Upper lobe of left lung (tissue), 6 donors: ENCODE measurements at regions not wholly inside any gene's neighbourhood (a gene's known extent, or its start where the extent isn't known, plus 50 kb on each side); places are given as distances from the start of the nearest gene placed in this dataset.

Experiments
- ATAC-seq, 2 donors: fragments of 200-7000 bp; cut with Tn5 transposase; one replicate each; pipeline ENCODE4 v1.9.1; 2022; ENCODE audit warnings: mild to moderate bottlenecking in 2 of 2, moderate library complexity in 2 of 2; ENCODE audit not compliant: low FRiP score in 2 of 2
- DNase-seq, 2 donors: peaks; one replicate each; pipeline ENCODE4 v3.0.0-alpha.2; 2019 to 2020
- H3K27ac ChIP-seq, 4 donors: fragments of 200-600 bp; sonication (generic); one replicate each; pipeline ENCODE4 v1.5.1; 2016 to 2019
- H3K27me3 ChIP-seq, 4 donors: fragments of 200-600 bp; sonication (generic); one replicate each; pipeline ENCODE4 v1.5.1; 2017 to 2019
- H3K36me3 ChIP-seq, 4 donors: fragments of 200-600 bp; sonication (generic); one replicate each; pipeline ENCODE4 v1.5.1; 2016 to 2019
- H3K4me1 ChIP-seq, 4 donors: fragments of 200-600 bp; sonication (generic); one replicate each; pipeline ENCODE4 v1.5.1; 2018 to 2019
- H3K4me3 ChIP-seq, 4 donors: fragments of 200-600 bp; sonication (generic); one replicate each; pipeline ENCODE4 v1.5.1; 2017 to 2019; ENCODE audit warnings: mild to moderate bottlenecking in 2 of 4, moderate library complexity in 1 of 4
- H3K9me3 ChIP-seq, 4 donors: fragments of 200-600 bp; sonication (generic); one replicate each; pipeline ENCODE4 v1.5.1; 2018 to 2019
- CTCF ChIP-seq, 6 experiments: fragments of 450-650 bp in 4 of 6; fragments of 200-600 bp in 2 of 6; sonication (generic) in 2 of 6; IDR thresholded peaks; one replicate each; pipeline ENCODE4 v1.5.1; 2016 to 2019; ENCODE audit warnings: antibody characterized with exemption in 6 of 6
- EP300 ChIP-seq, 4 donors: sonication (generic); formaldehyde crosslinking; IDR thresholded peaks; one replicate each; pipeline ENCODE4 v1.5.1; 2017; ENCODE audit warnings: antibody characterized with exemption in 4 of 4, control low read depth in 2 of 4
- POLR2A ChIP-seq, 4 donors: fragments of 450-650 bp; IDR thresholded peaks; one replicate each; pipeline ENCODE4 v1.5.1; 2016 to 2017; ENCODE audit warnings: antibody characterized with exemption in 4 of 4, mild to moderate bottlenecking in 2 of 4
- POLR2AphosphoS5 ChIP-seq, 2 donors: sonication (generic); formaldehyde crosslinking; IDR thresholded peaks; one replicate each; pipeline ENCODE4 v1.5.1; 2017; ENCODE audit warnings: antibody characterized with exemption in 2 of 2
- WGBS, 2 donors: methylation state at CpG; one replicate each; pipeline ENCODE4 v1.1.5; 2017 to 2018; 5-methylcytosine and 5-hydroxymethylcytosine counted together
- donor health status: DM: no; HTN: no; CAD: no; lungs with moderate emphysema.
- donor health status: DM: no; HTN: yes; CAD: no; lungs with severe emphysema.

- Histone ChIP-seq H3K4me3 (no peak overlapping the region), H3K27ac (no peak overlapping the region), H3K4me1 (no peaks in the 10 kb centered on the region), H3K27me3 (no peaks in the 10 kb centered on the region), H3K9me3 (no peaks in the 10 kb centered on the region), H3K36me3 (no peaks in the 10 kb centered on the region)
- TF ChIP-seq POLR2A (IDR thresholded peaks at IDR 0.05) (no peak), EP300 (IDR thresholded peaks at IDR 0.05) (no peak), POLR2AphosphoS5 (IDR thresholded peaks at IDR 0.05) (no peak), CTCF (IDR thresholded peaks at IDR 0.05) (no peak)
- no peak for ATAC-seq
- WGBS, 2 donors, result 81 to 86% methylated on average over 3 to 5 of the region's 5 CpGs
- DNase-seq, result no peak
Measured at GRCh38 chr2:235219048-235219447, 267.2 kb downstream of the SH3BP4 start.

- whole genome bisulfite sequencing, 2 donors, result 89 to 95% methylated on average over 6 of the region's 6 CpGs
- DNase-seq, result no peak
- Histone ChIP-seq H3K27me3 (no peaks in the 10 kb centered on the region), H3K4me3 (no peak overlapping the region), H3K36me3 (no peaks in the 10 kb centered on the region), H3K4me1 (no peaks in the 10 kb centered on the region), H3K27ac (no peak overlapping the region), H3K9me3 (no peaks in the 10 kb centered on the region)
- peak in 1 of 2 donors; percentile 9 for ATAC-seq
- TF ChIP-seq POLR2AphosphoS5 (IDR thresholded peaks at IDR 0.05), result no peak
- TF ChIP-seq POLR2A (IDR thresholded peaks at IDR 0.05), result no peak
- no peak for TF ChIP-seq EP300 (IDR thresholded peaks at IDR 0.05)
- TF ChIP-seq CTCF (IDR thresholded peaks at IDR 0.05), result no peak
Measured at GRCh38 chr2:235220331-235220730, 268.5 kb downstream of the SH3BP4 start.

GRCh38 chr2:235223011-235223410 is 270.8 kb upstream of the AGAP1 start:
- H3K27ac ChIP-seq, result no peak overlapping the region
- no peaks in the 10 kb centered on the region for H3K36me3 ChIP-seq
- no peaks in the 10 kb centered on the region for H3K27me3 ChIP-seq
- H3K4me3 ChIP-seq, result no peak overlapping the region
- no peaks in the 10 kb centered on the region for H3K4me1 ChIP-seq
- ATAC-seq (no peak), DNase-seq (no peak)
- no peaks in the 10 kb centered on the region for H3K9me3 ChIP-seq
- TF ChIP-seq POLR2AphosphoS5 (IDR thresholded peaks at IDR 0.05) (no peak), POLR2A (IDR thresholded peaks at IDR 0.05) (no peak), EP300 (IDR thresholded peaks at IDR 0.05) (no peak), CTCF (IDR thresholded peaks at IDR 0.05) (no peak)

GRCh38 chr2:235224410-235224809 is 269.4 kb upstream of the AGAP1 start:
- H3K27me3 ChIP-seq, result no peaks in the 10 kb centered on the region
- WGBS, 2 donors, result 97 to 100% methylated on average over 5 of the region's 5 CpGs
- no peaks in the 10 kb centered on the region for H3K36me3 ChIP-seq
- TF ChIP-seq POLR2AphosphoS5 (IDR thresholded peaks at IDR 0.05), result no peak
- no peak overlapping the region for H3K4me3 ChIP-seq
- H3K9me3 ChIP-seq, result no peaks in the 10 kb centered on the region
- DNase-seq (no peak), ATAC-seq (no peak)
- H3K4me1 ChIP-seq, result peaks cover 0 to 2% (median 0%) of the 10 kb centered on the region in 4 donors
- no peak overlapping the region for H3K27ac ChIP-seq

GRCh38 chr2:235225261-235225660 is 268.6 kb upstream of the AGAP1 start:
- ATAC-seq, result no peak
- Histone ChIP-seq H3K27ac (no peak overlapping the region), H3K4me3 (no peak overlapping the region), H3K27me3 (no peaks in the 10 kb centered on the region), H3K36me3 (no peaks in the 10 kb centered on the region), H3K4me1 (peaks cover under 1 to 8% (median 5%) of the 10 kb centered on the region in 4 donors), H3K9me3 (no peaks in the 10 kb centered on the region)
- WGBS, 2 donors, result 86 to 94% methylated on average over 8 of the region's 8 CpGs
- no peak for TF ChIP-seq CTCF (IDR thresholded peaks at IDR 0.05)
- no peak for TF ChIP-seq EP300 (IDR thresholded peaks at IDR 0.05)
- no peak for TF ChIP-seq POLR2AphosphoS5 (IDR thresholded peaks at IDR 0.05)
- TF ChIP-seq POLR2A (IDR thresholded peaks at IDR 0.05), result no peak
- no peak for DNase-seq
